ENCODE measurements at regions not wholly inside any gene's neighbourhood (a gene's known extent, or its start where the extent isn't known, plus 50 kb on each side); places are given as distances from the start of the nearest gene placed in this dataset.

DNA sequence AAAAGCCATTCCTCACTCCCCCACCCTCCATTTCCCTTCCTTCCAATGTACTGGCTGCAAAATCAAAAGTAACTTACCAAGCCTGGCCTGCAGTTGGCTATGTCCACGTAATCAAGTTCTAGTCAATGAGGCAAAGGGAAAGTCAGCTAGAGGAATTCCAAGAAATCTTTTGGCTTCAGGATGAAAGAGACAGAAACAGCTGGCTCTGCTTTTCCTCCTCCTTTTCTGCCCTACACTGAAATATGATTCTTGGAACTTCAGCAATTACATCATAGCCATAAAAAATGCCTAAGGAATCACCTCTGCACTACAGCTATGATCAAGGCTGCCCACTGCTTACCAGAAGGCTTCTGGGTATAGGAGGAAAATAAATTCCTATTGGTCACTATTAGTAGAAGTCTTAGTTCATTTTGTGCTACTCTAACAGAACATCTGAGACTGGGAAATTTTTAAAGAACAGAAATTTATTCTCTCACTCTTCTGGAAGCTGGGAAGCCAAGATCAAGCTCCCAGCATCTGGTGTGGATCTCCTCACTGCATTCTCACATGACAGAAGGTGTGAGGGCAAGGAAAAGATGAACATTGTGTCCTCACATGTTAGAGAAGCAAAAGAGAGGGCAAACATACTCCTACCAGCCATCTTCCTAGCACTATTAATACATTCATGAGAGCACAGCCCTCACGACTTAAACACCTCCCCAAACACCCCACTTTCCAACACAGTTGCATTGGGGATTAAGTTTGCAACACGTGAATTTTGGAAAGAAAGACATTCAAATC is 219.9 kb downstream of the TMX3 start:
- Histone ChIP-seq H3K4me3 (ENCODE audit: low read length) (no peak overlapping the region), H3K27me3 (ENCODE audit: insufficient read depth, low read length, poor library complexity, severe bottlenecking) (no peaks in the 10 kb centered on the region), H3K36me3 (ENCODE audit: insufficient read depth, low read length) (no peaks in the 10 kb centered on the region), H3K9me3 (ENCODE audit: low read length) (no peaks in the 10 kb centered on the region), H3K4me1 (ENCODE audit: insufficient read depth, low read length) (no peaks in the 10 kb centered on the region), H3K27ac (ENCODE audit: low read depth, low read length) (no peak overlapping the region)
- ChIA-PET POLR2A (no interaction called here), CTCF (no interaction called here)
- H3K4me1 Mint-ChIP-seq = no peaks in the 10 kb centered on the region
- H3K4me3 Mint-ChIP-seq = no peak overlapping the region
- DNase-seq = no peak
- H3K27me3 Mint-ChIP-seq = peaks cover 0 to 2% of the 10 kb centered on the region in 2 donors
- H3K36me3 Mint-ChIP-seq = no peaks in the 10 kb centered on the region
- H3K27ac Mint-ChIP-seq = no peak overlapping the region
- peaks cover 0 to 1% (median 0%) of the 10 kb centered on the region in 5 donors for H3K9me3 Mint-ChIP-seq

DNA sequence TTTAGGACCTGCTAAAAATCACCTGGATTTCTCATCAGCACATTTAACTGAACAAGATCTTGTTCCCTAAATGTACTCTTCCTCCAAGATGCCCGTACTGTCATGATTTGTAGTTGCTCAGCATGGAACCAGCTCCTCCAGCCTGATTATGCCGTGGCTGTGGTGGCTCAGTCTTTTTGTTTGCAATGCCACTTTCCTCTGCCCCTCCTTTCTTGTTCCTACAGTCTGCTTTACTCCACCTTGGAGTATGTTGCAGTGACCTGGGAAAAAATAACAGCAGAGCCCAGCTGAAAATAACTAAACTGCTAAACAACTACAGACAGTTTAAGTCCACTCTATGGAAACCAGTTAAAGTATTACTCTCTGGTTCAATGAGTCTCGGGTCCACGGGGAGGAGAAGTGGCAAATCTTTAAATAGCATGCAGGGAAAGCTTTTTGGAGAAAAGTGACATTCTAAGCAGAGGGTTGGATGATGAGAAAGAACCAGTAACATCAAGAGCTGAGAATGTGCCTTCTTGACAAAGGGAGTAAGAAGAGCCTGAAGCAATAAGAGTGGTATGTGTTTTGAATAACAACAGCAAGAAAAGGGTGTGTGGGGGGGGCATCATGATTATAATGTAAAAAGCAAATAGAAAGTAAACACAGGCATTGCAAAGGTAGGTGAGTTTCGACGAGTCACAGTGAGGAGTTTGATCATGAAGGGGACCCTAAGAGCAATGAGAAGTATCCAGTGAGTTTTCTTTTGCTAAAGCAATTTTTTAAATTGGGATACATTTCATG is 225.7 kb downstream of the TMX3 start:
- Histone ChIP-seq H3K4me1 (ENCODE audit: insufficient read depth, low read length) (no peaks in the 10 kb centered on the region), H3K27me3 (ENCODE audit: insufficient read depth, low read length, poor library complexity, severe bottlenecking) (no peaks in the 10 kb centered on the region), H3K4me3 (ENCODE audit: low read length) (no peak overlapping the region), H3K36me3 (ENCODE audit: insufficient read depth, low read length) (no peaks in the 10 kb centered on the region), H3K9me3 (ENCODE audit: low read length) (no peaks in the 10 kb centered on the region), H3K27ac (ENCODE audit: low read depth, low read length) (no peak overlapping the region)
- H3K4me1 Mint-ChIP-seq = peaks cover 0 to 3% (median 0%) of the 10 kb centered on the region in 3 donors
- no peak overlapping the region for H3K4me3 Mint-ChIP-seq
- no peak overlapping the region for H3K27ac Mint-ChIP-seq
- no peak for DNase-seq
- ChIA-PET CTCF (no interaction called here), POLR2A (interaction anchor here (0.5 to 0.7 kb wide), 2 partner anchors 70 to 932 kb away, joined by 4 to 6 read pairs; no protein-coding TSS in a partner anchor)
- peaks cover 0 to 7% of the 10 kb centered on the region in 2 donors for H3K27me3 Mint-ChIP-seq
- no peaks in the 10 kb centered on the region for H3K9me3 Mint-ChIP-seq
- no peaks in the 10 kb centered on the region for H3K36me3 Mint-ChIP-seq

GRCh38 chr18:68484241-68484640 is 230.7 kb downstream of the TMX3 start:
- Mint-ChIP-seq H3K27ac (no peak overlapping the region), H3K9me3 (no peaks in the 10 kb centered on the region), H3K4me1 (peaks cover 0 to 3% (median 0%) of the 10 kb centered on the region in 3 donors), H3K36me3 (no peaks in the 10 kb centered on the region), H3K4me3 (no peak overlapping the region), H3K27me3 (peaks cover 0 to 5% of the 10 kb centered on the region in 2 donors)
- H3K36me3 ChIP-seq (ENCODE audit: insufficient read depth, low read length) = no peaks in the 10 kb centered on the region
- POLR2A ChIA-PET = no interaction called here
- H3K27ac ChIP-seq (ENCODE audit: low read depth, low read length) = no peak overlapping the region
- no peak overlapping the region for H3K4me3 ChIP-seq (ENCODE audit: low read length)
- no peaks in the 10 kb centered on the region for H3K9me3 ChIP-seq (ENCODE audit: low read length)
- CTCF ChIA-PET = no interaction called here
- H3K4me1 ChIP-seq (ENCODE audit: insufficient read depth, low read length) = no peaks in the 10 kb centered on the region
- H3K27me3 ChIP-seq (ENCODE audit: insufficient read depth, low read length, poor library complexity, severe bottlenecking) = no peaks in the 10 kb centered on the region
- no peak for DNase-seq

DNA sequence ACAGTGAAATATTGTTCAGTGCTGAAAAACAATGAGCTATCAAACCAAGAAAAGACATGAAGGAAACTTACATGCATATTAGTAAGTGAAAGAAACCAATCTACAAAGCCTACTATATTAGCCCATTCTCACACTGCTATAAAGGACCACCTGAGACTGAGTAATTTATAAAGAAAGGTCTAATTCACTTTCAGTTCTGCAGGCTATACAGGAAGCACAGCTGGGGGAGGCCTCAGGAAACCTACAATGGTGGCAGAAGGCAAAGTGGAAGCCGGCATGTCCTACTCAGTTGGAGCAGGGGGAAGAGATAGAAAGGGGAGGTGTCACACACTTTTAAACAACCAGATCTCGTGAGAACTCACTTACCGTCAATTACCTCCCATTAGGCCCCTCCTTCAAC is 232.1 kb downstream of the TMX3 start:
- Histone ChIP-seq H3K27ac (ENCODE audit: low read depth, low read length) (no peak overlapping the region), H3K27me3 (ENCODE audit: insufficient read depth, low read length, poor library complexity, severe bottlenecking) (no peaks in the 10 kb centered on the region), H3K36me3 (ENCODE audit: insufficient read depth, low read length) (no peaks in the 10 kb centered on the region), H3K9me3 (ENCODE audit: low read length) (no peaks in the 10 kb centered on the region), H3K4me3 (ENCODE audit: low read length) (no peak overlapping the region), H3K4me1 (ENCODE audit: insufficient read depth, low read length) (no peaks in the 10 kb centered on the region)
- Mint-ChIP-seq H3K4me1 (no peaks in the 10 kb centered on the region), H3K27me3 (peaks cover 0 to 5% of the 10 kb centered on the region in 2 donors), H3K27ac (no peak overlapping the region), H3K9me3 (no peaks in the 10 kb centered on the region), H3K36me3 (no peaks in the 10 kb centered on the region), H3K4me3 (no peak overlapping the region)
- DNase-seq = no peak
- ChIA-PET POLR2A (no interaction called here), CTCF (no interaction called here)

DNA sequence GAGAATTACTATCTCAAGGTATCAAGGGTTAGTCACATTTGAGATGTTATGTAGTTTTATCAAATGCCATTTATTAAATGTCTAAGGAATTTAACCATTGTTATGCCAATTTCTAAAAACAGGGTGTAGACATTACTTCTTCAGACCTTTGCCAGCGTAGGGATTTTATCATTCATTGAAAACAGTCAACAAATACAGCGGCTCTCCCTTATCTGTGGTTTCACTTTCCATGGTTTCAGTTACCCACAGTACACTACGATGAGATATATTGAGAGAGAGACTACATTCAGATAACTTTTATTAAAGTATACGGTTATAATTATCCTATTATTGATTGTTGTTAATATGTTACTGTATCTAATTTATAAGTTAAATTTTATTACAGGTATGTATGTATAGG is 234.7 kb downstream of the TMX3 start:
- CTCF ChIA-PET = no interaction called here
- POLR2A ChIA-PET = no interaction called here
- H3K9me3 Mint-ChIP-seq = no peaks in the 10 kb centered on the region

DNA sequence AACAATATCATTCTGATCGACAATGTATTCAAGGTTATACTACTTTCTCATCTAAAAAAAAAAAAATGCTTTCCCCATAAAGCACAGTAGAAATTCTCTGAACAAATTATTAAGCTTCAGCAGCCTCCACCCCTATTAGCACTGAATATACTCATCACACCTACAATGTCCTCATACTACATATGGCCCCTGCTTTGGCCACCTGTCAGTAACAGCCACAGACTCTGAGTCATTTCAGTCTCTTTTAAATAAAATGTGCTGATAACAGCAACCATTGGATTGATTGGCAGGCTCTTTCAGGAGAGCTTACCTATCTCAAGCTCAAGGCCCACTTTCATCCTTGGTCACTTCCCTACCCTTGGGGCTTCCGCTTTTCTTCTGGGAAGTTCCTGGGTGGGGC is 236.7 kb downstream of the TMX3 start:
- Histone ChIP-seq H3K27ac (ENCODE audit: low read depth, low read length) (no peak overlapping the region), H3K9me3 (ENCODE audit: low read length) (no peaks in the 10 kb centered on the region), H3K4me3 (ENCODE audit: low read length) (no peak overlapping the region), H3K36me3 (ENCODE audit: insufficient read depth, low read length) (no peaks in the 10 kb centered on the region), H3K4me1 (ENCODE audit: insufficient read depth, low read length) (no peaks in the 10 kb centered on the region), H3K27me3 (ENCODE audit: insufficient read depth, low read length, poor library complexity, severe bottlenecking) (no peaks in the 10 kb centered on the region)
- Mint-ChIP-seq H3K36me3 (no peaks in the 10 kb centered on the region), H3K4me1 (no peaks in the 10 kb centered on the region), H3K27ac (no peak overlapping the region), H3K27me3 (no peaks in the 10 kb centered on the region), H3K4me3 (no peak overlapping the region), H3K9me3 (no peaks in the 10 kb centered on the region)
- no peak for DNase-seq
- CTCF ChIA-PET = no interaction called here
- POLR2A ChIA-PET = no interaction called here

More for the DNA sequence above, 234.7 kb downstream of the TMX3 start:
- Histone ChIP-seq H3K27ac (ENCODE audit: low read depth, low read length) (no peak overlapping the region), H3K4me3 (ENCODE audit: low read length) (no peak overlapping the region), H3K9me3 (ENCODE audit: low read length) (no peaks in the 10 kb centered on the region), H3K36me3 (ENCODE audit: insufficient read depth, low read length) (no peaks in the 10 kb centered on the region), H3K27me3 (ENCODE audit: insufficient read depth, low read length, poor library complexity, severe bottlenecking) (no peaks in the 10 kb centered on the region), H3K4me1 (ENCODE audit: insufficient read depth, low read length) (no peaks in the 10 kb centered on the region)
- Mint-ChIP-seq H3K36me3 (no peaks in the 10 kb centered on the region), H3K27me3 (no peaks in the 10 kb centered on the region), H3K4me1 (no peaks in the 10 kb centered on the region), H3K27ac (no peak overlapping the region), H3K4me3 (no peak overlapping the region)
- DNase-seq = no peak

DNA sequence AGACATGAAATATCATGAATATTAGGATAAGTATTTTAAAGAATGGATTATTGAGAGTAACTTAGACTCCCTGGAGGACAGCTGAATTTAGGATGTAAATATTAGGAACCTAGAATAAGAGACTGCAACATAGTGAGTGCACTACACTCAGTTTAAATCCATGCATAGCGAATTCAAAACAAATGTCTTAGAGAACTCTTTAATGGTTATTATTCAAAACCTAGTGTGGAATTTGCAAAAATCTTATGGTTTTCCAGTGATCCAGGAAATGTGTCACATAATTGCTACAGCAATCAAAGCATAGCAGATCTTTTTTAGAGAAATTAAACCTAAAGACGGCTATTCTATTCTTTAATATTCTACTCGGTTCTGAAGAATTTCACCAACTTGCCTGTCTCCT is 239.0 kb downstream of the TMX3 start:
- ChIA-PET CTCF (no interaction called here), POLR2A (no interaction called here)
- H3K4me3 Mint-ChIP-seq = no peak overlapping the region
- Histone ChIP-seq H3K4me1 (ENCODE audit: insufficient read depth, low read length) (no peaks in the 10 kb centered on the region), H3K27ac (ENCODE audit: low read depth, low read length) (no peak overlapping the region), H3K9me3 (ENCODE audit: low read length) (no peaks in the 10 kb centered on the region), H3K27me3 (ENCODE audit: insufficient read depth, low read length, poor library complexity, severe bottlenecking) (no peaks in the 10 kb centered on the region), H3K4me3 (ENCODE audit: low read length) (no peak overlapping the region), H3K36me3 (ENCODE audit: insufficient read depth, low read length) (no peaks in the 10 kb centered on the region)
- H3K4me1 Mint-ChIP-seq = no peaks in the 10 kb centered on the region
- DNase-seq = no peak
- H3K9me3 Mint-ChIP-seq = no peaks in the 10 kb centered on the region
- no peaks in the 10 kb centered on the region for H3K27me3 Mint-ChIP-seq
- no peak overlapping the region for H3K27ac Mint-ChIP-seq
- H3K36me3 Mint-ChIP-seq = no peaks in the 10 kb centered on the region

GRCh38 chr18:68472701-68473295 is 242.1 kb downstream of the TMX3 start:
- Mint-ChIP-seq H3K4me3 (no peak overlapping the region), H3K4me1 (peaks cover 0 to 5% (median 1%) of the 10 kb centered on the region in 3 donors)
- CTCF ChIA-PET = no interaction called here

More at GRCh38 chr18:68472701-68473295, 242.1 kb downstream of the TMX3 start:
- no peaks in the 10 kb centered on the region for H3K9me3 ChIP-seq (ENCODE audit: low read length)
- no peak overlapping the region for H3K27ac Mint-ChIP-seq
- POLR2A ChIA-PET = no interaction called here
- no peaks in the 10 kb centered on the region for H3K36me3 Mint-ChIP-seq
- no peaks in the 10 kb centered on the region for H3K27me3 ChIP-seq (ENCODE audit: insufficient read depth, low read length, poor library complexity, severe bottlenecking)
- H3K4me1 ChIP-seq (ENCODE audit: insufficient read depth, low read length) = no peaks in the 10 kb centered on the region
- no peak for DNase-seq
- H3K27me3 Mint-ChIP-seq = no peaks in the 10 kb centered on the region
- no peaks in the 10 kb centered on the region for H3K36me3 ChIP-seq (ENCODE audit: insufficient read depth, low read length)
- H3K4me3 ChIP-seq (ENCODE audit: low read length) = no peak overlapping the region
- no peaks in the 10 kb centered on the region for H3K9me3 Mint-ChIP-seq
- H3K27ac ChIP-seq (ENCODE audit: low read depth, low read length) = no peak overlapping the region

Measured in CD8-positive, alpha-beta memory T cell (primary cell).